Limb (tissue), 2 donors: ENCODE measurements at regions not wholly inside any gene's neighbourhood (a gene's known extent, or its start where the extent isn't known, plus 50 kb on each side); places are given as distances from the start of the nearest gene placed in this dataset.

Experiments used
- DNase-seq, 2 donors: peaks; one replicate each; pipeline ENCODE4 v3.0.0-alpha.2; 2016; ENCODE audit errors: extremely low spot score in 2 of 2

- no peak for DNase-seq
These were observed 1925.6 kb downstream of the EFNA5 start for GRCh38 chr5:105745111-105745510.

DNA sequence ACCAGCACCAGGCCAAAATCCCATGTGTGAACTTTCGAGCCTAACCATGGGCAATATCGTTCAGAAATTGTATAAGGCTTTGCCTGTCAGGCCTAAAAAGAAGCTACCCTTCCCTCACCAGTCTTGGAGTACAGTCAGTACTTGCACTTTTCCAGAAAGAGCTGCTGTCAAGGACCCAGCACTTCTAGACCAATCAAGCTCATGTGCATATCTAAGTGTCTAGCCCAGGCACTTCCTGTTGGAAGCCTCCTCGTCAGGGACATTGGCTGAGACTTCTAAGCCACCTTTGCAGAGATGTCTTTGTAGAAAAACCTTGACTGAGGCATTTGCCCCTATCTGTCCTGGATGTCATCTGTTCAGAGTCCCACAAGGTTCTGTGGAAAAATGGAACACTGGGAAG, 1930.5 kb downstream of the EFNA5 start:
- no peak for DNase-seq

DNA sequence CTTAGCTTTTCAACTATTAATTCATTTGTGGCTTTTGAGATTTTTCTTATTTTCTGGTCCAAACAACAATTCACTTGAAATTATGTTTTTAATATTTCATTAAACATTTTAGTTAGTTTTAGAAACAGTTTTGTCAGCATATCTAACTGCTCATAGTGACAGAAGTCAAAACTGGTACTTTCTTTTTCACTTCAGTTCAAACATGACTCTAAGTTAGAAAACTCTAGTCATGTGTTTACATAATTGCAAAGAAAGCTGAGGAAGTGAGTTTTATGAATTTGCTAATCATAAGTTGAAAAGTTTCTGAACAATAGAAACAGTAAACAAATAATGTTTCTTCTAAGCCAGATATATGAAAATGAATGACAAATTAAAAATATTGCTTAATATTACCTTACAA, 1931.0 kb downstream of the EFNA5 start:
- no peak for DNase-seq

DNA sequence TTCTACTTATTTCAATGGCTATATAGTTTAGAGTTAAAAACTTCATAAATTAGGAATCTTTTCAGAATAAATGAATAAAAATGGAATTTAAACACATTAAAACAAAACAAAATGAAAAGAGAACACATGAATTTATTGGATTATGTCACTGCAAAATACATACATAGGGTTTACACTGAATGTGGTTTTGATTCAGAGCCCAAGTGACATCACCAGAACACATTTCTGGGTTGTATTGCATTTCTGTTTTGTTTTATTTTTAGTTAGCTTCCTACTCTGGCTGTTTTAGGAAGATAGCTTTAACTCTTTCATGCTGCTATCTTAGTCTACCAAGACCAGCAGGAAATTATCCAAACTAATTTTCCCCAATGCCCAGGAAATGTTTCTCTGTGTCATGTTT, 1935.0 kb downstream of the EFNA5 start:
- DNase-seq: no peak

DNA sequence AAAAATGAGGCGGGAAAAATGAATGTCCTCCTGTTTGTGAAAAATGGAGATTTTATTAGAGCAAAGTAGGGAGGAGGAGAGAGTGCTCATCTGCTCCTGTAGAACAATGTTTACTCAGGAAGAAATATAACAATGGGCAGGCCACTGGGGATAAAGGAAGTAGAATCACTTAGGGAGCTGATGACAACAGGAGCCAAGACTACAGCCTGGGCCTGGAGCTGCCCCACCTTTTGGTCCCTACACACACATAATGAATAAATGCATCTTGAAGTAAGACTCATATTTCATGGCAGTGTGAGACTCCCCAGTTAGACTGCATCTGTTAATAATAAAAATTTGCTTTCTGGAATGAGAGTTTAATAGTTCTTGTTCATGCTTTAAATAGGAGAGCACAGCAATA, 1939.8 kb downstream of the EFNA5 start:
- peak in 1 of 2 donors; percentile 38 for DNase-seq

DNA sequence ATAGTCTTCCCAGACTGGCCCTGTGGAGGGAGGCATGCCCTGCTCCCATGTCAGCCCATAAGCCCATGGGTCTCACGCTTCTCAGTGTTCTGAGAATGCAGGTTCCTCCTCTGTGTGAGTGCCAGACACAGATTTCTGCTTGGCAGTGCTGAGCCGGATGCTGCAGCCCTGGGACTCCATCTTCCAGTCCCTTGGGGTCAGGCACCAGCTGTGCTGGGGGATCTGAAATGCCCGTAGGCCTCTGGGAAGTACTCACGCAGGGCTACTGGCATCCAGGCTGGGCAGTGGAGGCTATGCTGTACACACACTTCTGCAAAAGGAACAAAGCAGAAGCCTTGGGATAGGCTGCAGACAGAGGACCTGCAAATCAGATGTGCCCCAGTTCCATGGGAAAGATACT, 1944.6 kb downstream of the EFNA5 start:
- no peak for DNase-seq

GRCh38 chr5:105708442-105708841, 1962.3 kb downstream of the EFNA5 start:
- no peak for DNase-seq

- no peak for DNase-seq
These were observed 1968.4 kb downstream of the EFNA5 start for GRCh38 chr5:105702323-105702722.

DNA sequence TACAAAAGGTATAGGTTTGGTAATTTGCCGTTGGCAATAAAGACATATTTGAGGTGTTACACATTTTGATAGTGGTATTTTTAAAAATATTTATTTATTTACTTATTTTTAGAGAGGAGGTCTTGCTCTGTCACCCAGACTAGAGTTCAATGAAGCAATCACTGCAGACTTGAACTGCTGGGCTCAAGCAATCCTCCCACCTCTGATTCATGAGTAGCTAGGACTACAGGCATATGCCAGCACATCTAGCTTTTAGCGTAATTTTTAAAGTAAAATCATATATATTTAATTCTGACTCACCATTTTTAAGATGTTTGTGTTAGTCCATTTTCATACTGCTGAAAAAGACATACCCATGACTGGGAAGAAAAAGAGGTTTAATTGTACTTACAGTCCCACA, 1974.3 kb downstream of the EFNA5 start:
- DNase-seq: no peak

DNA sequence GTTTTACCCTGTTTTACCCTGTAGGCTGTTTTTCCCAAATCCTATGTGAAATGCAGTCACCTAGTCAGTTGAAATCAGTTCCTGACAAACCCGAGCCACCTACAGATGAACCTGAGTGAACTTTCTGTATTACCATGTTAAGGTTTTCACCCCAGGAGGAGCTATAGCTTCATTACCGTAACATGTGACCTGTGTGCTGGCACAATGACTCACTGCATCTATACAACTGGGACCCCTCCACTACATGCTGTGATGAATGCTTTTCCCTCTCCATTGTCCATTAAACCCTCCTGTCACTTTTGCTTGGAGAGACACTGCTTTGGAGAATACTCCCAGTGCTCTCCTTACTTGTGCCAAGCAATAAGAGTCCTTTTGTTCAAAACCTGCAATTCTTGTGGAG, 1974.8 kb downstream of the EFNA5 start:
- no peak for DNase-seq

- DNase-seq: no peak
These were observed 1981.1 kb downstream of the EFNA5 start for GRCh38 chr5:105689596-105689995.

DNA sequence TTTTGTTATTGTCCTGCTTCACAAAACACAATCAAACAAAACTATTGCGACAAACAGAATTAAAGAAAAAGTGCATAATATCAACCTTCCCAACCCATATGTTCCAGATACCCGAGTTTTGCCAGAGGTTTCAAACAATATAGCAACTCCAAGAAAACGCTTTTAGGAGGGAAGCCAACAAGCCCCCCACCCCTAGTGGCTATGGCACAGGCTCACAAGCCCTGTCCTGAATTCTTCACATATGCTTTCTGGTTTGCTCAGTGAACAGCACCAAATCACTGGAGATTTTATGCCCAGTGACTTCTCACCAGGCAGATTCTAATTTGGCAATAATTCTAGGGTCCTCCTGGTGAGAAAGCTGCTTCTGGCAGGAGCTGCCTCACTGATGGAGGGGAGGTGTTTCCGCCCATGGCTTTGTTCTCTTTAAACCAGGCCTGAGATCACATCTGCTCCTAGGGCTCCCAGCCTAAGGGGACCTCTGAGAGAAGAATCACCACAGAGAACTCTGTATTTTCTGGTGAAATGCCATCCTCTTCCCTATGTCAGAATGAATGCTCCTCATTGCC, 1982.4 kb downstream of the EFNA5 start:
- DNase-seq: no peak

DNA sequence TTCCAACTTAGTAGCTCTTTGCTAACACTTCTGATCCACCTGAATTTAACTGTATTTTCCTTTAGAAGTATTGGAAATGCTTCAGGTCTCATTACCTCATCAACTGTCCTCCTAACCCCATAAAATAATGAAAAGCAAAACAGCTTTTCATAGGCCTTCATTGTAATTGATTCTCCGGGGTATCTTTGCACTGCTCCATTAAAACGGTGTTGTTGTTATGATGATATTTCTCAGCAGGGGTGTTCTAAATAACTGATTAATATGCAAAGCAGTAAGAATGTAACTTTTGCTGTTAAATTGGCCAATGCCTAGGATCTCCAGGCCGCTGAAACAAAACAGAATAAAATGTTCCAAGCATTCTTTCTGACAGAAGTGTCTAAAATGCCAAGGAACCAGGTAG, 1983.2 kb downstream of the EFNA5 start:
- DNase-seq: no peak

GRCh38 chr5:105685884-105686283, 1984.9 kb downstream of the EFNA5 start:
- DNase-seq: no peak

DNA sequence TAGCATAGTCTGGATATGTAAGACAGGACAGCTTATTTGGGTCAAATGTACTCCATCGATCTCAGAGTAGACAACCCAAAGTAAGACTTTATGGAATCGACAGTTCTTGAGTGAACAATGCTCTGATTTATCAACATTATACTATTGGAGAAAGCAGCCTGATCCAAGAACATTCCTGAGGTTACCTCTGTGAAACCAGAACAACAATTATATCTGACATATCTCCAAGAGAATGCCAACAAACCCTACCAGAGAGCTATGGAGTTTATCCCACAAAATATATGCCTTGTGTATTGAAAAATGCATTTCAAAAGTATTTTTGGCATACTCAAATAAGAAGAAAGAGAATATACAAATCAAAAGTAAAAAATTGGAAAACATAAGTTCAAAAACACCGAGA, 1985.9 kb downstream of the EFNA5 start:
- no peak for DNase-seq

DNA sequence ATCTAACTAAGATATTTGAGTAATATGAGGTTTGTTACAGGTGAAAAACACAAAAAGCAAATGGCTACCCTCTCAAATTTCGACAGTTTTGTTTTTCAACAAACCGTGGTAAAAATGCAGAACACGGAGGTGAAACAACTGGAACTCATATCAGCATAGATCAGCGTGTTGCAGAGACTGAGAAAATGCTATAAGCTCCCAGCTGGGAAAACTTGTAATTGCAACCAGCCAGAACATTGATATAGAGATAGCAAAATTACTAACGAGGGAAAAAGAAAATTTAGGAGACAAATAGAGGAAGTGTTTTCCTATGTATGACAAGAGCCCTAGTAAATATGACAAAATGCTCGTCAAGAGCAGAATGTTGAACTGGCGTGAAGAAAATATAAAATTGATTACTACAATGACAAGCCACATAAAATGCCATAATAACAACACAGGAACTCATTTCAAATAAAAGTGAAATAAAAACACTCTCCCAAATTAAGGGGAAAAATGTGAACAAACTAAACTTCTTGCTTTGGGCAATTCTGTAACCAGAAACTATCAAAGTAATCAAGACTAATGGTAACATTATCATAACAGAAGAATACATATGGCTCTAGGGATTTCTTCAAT, 1989.8 kb downstream of the EFNA5 start:
- DNase-seq: no peak

DNA sequence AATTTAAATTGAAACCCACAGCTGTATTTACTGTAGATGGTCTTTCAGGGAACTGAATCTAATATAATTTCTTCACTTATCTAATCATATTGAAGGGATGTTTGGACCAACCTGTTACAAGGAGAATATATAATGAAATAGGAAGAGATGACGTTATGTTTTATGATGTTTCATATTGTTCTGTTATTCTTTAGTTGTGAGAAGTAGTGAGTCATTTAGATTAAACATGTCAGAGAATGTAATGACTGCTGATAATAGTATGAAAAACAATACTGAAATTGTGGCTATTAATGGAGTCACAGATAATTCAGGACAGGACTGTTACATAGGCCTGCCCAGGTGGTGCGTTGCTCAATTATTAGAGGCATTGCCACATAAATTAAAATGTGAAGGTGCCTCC, 1993.4 kb downstream of the EFNA5 start:
- DNase-seq: no peak

DNA sequence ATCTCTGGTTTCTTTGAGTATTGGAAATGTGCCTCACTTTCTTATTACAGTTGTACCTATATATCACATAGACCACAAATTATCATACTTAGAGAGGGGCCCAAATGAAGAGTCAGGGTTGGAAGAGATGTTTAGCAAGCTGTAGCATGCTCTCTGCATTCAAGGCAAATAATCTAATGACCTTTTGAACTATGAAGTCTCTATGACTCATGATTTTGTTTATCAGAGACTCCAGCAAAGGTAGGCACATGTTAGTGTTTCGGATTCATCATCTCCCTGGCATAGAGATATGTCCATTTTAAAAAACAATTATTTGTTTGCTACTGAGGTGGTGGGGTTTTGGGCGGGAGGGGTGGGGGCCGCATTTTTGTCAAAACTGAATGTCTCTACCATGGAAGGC, 2000.1 kb downstream of the EFNA5 start:
- DNase-seq: no peak

- DNase-seq: no peak
These were observed 2007.1 kb downstream of the EFNA5 start for GRCh38 chr5:105663671-105664070.

DNA sequence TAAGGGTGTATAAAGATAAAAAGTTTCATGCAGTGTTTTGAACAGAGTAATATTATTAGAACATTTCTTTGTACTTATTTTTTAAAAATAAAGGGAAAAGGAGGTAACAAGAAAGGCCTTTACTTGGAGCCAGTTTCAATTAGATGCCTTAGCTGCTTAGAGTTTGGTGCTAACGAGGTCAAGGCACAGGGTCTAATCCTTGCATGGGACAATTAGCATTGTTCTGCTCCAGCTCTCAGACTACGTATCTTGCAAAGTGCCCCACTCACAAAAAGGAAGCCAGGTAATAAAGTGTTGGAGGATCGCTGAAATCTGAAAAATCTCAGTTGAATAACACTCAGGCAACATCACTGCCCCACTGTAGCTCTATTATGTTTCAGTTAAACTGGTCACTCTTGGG, 2011.3 kb downstream of the EFNA5 start:
- no peak for DNase-seq

DNA sequence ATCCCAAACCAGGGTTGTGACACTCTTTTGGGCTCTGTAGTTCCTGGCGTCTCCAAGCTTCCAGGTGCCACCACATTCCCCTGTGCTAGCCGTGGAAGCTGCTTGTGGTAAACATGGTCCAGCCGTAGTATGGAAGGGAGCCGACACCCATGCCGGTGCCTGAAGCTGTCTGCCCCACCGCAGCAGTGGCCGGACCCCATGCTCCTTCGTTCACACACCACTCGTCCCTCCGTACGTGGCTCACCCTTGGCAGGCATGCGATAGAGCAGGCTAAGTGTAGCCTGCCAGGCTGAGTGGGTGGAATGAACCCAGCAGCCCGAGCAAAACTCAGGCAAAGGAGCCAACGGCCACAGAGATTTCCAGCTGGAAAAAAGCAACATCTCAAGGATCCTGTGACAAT, 2030.4 kb downstream of the EFNA5 start:
- no peak for DNase-seq

GRCh38 chr5:105639511-105639910, 2031.2 kb downstream of the EFNA5 start:
- DNase-seq: no peak

DNA sequence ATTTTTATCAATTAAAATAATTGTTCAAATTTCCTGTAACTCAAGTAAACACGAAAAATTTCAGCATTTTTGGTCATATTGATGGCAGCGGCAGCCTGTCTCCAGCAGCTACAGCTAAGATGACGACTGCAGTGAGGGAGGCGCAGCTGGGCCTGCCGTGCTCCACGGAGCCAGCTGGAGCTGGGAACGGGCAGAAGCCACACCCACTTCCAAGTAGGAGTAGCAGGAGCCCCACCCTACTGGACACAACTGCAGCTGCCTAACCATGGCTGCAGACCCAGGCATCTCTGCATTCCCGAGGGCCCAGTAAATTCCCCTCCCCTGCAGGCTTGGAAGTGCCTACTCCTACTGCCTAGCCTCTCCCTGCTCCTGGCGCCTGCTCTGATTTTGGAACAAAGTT, 2031.7 kb downstream of the EFNA5 start:
- no peak for DNase-seq

GRCh38 chr5:105638437-105638836, 2032.3 kb downstream of the EFNA5 start:
- DNase-seq: no peak
